AG09319 (cell line): ENCODE measurements at regions not wholly inside any gene's neighbourhood (a gene's known extent, or its start where the extent isn't known, plus 50 kb on each side); places are given as distances from the start of the nearest gene placed in this dataset.

Experiments
- DNase-seq: peaks from one replicate; pipeline ENCODE4 v3.0.0-alpha.2; 2010; ENCODE audit warnings: low read depth; ENCODE audit errors: extremely low read depth
- TF ChIP-seq, protein P1 (sequence below): IDR thresholded peaks from 2 replicates; pipeline ENCODE4 v1.5.1; 2011; ENCODE audit warnings: low read depth, mild to moderate bottlenecking, inconsistent platforms, low read length, moderate library complexity

DNA sequence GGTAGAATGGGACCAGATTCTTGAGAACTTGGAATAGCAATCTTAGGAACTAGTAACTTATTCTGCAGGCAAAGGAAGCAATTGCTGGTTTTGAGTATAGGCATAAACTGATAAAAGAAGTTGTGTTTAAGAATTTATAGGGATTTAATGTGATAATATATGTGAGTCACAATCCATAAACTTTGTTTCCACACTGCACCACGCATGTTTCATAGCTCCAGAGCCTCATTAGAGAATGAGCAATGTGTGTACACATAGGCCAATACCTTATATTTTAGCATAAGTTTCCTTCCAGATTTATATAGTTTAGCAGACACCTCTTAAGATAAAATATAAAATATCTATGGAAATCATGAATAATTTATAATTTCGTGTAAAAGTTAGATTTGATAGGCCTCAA lies 175.5 kb upstream of the SEMA3A start:
- no peak for DNase-seq
- TF ChIP-seq, protein P1, sequence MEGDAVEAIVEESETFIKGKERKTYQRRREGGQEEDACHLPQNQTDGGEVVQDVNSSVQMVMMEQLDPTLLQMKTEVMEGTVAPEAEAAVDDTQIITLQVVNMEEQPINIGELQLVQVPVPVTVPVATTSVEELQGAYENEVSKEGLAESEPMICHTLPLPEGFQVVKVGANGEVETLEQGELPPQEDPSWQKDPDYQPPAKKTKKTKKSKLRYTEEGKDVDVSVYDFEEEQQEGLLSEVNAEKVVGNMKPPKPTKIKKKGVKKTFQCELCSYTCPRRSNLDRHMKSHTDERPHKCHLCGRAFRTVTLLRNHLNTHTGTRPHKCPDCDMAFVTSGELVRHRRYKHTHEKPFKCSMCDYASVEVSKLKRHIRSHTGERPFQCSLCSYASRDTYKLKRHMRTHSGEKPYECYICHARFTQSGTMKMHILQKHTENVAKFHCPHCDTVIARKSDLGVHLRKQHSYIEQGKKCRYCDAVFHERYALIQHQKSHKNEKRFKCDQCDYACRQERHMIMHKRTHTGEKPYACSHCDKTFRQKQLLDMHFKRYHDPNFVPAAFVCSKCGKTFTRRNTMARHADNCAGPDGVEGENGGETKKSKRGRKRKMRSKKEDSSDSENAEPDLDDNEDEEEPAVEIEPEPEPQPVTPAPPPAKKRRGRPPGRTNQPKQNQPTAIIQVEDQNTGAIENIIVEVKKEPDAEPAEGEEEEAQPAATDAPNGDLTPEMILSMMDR = no peak

DNA sequence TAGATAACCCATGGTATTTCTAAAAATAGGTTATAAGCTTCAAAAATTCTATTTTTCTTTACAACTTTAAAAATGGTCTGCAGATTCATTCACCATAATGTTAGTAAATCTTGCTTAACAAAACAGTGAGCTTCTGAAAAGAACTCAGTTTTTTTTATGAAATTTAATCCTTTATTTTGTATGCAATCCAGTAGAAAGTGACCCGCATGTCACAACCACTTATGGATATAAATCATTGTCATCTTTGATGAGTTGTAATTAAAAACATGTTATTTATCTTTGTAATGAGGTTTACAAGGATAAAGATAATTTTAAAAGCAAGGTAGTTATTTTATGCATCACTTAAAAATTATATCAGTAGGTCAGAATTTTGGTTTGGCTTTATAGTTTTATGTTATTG lies 173.5 kb upstream of the SEMA3A start:
- DNase-seq = no peak
- TF ChIP-seq, protein P1 = no peak

DNA sequence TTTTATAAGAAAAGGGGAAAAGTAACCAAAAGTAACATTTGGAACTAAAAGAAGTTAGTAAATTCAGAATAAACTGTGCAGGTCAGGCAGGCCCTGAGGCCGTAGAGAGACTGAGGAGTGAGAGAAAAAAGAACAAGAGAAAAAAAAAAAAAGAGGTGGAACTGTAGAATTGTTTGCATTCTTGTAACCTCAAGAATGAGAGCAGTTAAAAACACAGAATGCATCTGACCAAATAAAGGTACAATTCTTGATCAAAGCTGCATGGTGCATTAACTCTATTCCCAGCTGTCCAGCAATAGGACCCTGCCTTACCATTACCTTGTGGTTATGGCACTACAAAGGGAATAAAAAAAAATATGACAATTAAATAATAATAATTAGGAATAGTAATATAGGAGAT lies 170.1 kb upstream of the SEMA3A start:
- DNase-seq = no peak
- TF ChIP-seq, protein P1 = no peak

DNA sequence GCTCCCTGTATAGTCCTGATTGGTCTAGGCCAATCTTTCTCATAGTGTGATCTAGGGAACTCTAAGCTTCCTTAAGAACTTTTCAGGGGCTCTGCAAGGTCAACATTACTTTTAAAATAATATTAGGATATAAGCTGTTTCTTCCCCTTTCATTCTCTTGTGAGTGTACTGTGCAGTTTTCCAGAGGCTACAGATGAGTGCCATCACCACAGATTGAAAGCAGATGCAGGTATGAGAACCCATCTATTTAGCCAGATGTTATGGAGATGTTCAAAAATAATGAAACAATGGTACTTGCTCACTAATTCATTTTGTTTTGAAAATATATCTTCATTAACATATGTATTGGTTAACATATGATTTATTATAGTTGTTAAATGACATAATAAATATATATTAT lies 169.2 kb upstream of the SEMA3A start:
- TF ChIP-seq, protein P1 = no peak
- no peak for DNase-seq

DNA sequence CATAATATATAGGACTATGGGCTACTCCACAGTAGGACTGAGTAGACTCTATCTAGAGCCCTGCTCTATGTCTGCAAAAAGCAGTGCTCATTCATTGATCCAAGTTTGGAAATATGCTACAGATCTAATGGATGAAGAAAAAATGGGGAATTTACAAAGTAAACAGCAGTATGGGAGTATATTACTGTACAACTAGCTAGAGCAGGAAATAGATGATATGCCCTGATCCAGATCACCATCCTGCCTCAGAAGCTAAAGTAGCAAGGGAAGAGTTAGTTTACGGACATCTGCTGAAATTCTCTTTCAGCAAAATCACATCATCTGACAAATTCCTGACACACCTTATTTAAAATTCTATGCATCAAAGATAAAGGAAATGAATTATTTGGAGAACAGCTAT lies 168.2 kb upstream of the SEMA3A start:
- TF ChIP-seq, protein P1 = no peak

DNA sequence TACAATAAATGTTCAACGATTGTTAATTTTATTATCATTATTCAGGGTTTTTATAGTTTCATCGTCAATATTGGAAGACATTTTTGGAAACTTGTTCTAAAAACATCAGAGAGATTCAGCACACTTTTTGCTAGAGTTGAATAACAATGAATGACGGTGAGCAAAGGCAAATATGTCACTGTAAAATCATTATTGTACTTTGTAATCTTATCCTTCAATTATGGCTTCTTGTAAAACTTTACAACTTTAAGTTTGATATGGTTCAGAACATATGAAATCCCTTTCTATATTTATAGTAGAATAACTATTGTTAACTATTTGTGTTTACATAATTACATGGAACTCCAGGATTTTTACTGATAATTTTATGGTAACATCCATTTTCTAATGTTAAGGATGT lies 167.8 kb upstream of the SEMA3A start:
- TF ChIP-seq, protein P1 = no peak
- no peak for DNase-seq

More for the DNA sequence above, 168.2 kb upstream of the SEMA3A start:
- DNase-seq = no peak

DNA sequence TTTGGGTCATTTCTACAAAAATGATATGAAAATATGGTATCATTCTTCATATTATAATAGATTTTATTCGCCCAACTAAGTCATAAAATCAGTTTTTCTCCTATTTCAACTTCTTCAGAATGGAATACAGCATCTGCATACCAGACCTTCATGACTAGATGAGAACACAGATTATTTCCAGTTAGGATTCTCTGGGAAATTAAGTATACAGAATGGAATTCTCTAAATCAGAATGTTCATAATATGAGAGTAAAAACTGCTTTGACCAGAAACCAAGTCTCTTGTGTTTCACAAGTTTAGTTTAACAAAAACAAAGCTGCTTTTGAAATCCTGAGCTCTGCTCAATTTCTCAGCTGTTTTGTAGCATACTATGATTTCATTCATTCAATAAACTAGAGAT lies 160.3 kb upstream of the SEMA3A start:
- no peak for DNase-seq
- TF ChIP-seq, protein P1 = no peak
